HG02970 (cell line): ENCODE measurements at regions not wholly inside any gene's neighbourhood (a gene's known extent, or its start where the extent isn't known, plus 50 kb on each side); places are given as distances from the start of the nearest gene placed in this dataset.

ENCODE experiments used
- ATAC-seq: cut with Tn5 transposase; IDR thresholded peaks from one replicate; pipeline ENCODE4 v1.9.1; 2021; ENCODE audit warnings: mild to moderate bottlenecking, moderate library complexity, moderate number of reproducible peaks; ENCODE audit not compliant: unreplicated experiment, low FRiP score

- ATAC-seq, result no peak
Measured at GRCh38 chr10:59075576-59075975, 100.9 kb upstream of the PHYHIPL start.

DNA sequence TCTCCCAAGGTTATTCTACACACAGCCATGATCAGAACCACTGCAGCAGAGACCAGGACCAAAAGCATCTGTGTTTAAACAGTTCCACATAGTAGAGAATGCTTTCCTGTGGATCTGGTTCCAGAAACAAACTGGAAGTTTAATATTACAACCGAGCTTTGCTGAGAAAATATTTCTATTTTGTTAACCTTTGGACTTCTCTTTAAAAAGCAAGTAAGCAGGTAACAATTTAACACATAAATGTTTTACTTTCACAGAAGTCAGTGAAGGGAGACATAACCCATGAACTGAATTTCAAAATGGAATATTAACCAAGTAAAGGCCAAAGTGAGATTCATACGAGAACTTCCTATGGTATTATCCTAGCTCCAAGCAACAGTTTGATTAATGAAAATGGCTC, 98.6 kb upstream of the PHYHIPL start:
- ATAC-seq, result no peak

GRCh38 chr10:59078978-59079377, 97.5 kb upstream of the PHYHIPL start:
- ATAC-seq, result no peak

GRCh38 chr10:59079386-59080226, 96.8 kb upstream of the PHYHIPL start:
- no peak for ATAC-seq

GRCh38 chr10:59082249-59082648, 94.2 kb upstream of the PHYHIPL start:
- no peak for ATAC-seq

DNA sequence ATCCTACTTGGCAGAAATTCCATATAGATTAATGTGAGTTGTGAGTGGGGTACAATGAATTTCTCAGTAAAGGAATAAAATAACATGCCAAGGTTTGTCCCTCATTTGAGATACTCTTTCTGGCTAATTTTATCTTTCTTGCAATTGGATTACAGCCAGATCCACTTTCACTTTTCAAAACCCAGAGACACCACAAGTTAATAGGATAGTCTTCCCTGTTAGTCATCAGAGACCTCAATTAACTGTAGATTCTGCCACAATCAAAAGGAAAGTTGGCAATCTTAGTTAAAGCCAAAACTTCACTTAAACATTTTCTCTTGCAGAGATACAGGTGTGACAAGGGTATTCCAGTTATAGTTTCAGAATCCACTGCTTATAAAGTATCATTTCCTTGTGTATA, 91.4 kb upstream of the PHYHIPL start:
- no peak for ATAC-seq

- no peak for ATAC-seq
Measured at GRCh38 chr10:59085711-59086502, 90.5 kb upstream of the PHYHIPL start.

DNA sequence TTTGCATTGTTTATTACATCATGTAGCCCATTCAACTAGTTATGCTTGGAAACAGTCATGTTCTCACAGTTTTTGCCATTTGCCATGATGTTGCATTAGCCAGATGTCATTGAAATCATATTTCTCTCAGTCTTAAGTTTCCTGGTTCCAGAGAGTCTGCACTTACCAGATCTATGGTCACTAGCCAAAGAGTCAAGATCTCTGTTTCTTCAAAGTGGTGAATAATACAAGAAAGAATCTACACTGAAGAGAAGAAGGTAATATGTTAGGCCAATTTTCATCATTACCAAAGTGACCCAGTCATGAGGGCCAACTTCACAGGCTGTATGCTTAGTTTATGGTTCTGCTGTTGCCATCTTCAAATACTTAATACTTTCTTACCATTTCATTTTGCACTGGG, 89.0 kb upstream of the PHYHIPL start:
- no peak for ATAC-seq

- ATAC-seq, result no peak
Measured at GRCh38 chr10:59088912-59089573, 87.4 kb upstream of the PHYHIPL start.

DNA sequence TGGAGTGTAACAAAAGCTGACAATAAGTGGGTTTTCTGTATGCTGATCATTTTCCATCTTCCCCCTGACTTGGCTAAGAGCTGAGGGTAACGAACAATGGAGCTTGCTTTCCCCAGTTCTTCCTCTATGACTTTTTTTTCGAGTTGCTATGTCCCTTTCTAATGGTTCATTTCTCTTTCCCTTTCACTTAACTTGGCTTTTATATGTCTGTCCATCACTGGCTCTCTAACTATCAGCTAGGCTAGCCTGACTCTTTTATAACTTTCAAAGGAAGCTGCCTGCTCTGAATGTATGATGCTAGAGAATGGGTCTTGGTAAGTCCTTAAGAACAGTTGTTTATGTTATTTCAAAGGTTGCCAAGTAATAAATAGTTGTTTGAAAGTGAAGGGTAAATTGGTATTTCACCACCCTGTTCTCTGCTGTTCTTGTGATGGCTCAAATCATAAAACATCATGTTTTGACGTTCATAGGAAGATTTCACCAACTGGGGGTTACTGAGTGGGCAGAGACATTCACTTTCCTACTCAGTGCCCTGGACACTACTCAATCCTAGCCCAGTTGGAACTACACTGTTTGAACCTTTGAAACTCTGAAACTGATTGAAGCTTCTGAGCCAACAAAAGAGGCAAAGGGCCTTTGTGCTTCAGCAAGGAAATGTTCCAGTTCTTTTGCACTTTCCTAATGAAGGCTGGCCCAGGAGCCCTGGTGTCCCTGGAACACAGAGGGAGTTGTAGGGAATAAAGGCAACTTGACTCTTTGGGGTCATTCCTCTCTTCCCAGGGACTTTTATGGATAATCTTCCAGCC, 85.4 kb upstream of the PHYHIPL start:
- ATAC-seq, result no peak

- ATAC-seq, result no peak
Measured at GRCh38 chr10:59093461-59093860, 83.0 kb upstream of the PHYHIPL start.

DNA sequence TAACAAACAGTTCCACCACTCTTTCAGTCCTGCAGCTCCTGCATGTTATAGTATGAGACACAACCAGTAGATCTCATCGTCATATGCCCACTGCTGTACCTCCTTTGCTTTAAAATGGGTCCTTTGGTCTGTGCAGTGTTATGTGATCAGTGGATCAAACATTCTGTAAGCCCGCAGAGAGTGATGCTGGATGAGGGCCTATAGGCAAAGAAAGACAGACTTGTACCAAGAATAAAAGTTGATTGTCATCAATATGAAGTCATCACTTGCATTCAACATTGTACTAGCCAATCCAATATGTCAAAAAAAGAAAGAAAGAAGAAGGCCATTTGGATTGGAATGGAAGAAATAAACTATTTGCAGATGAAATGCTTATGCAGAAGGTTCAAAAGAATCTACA, 79.8 kb upstream of the PHYHIPL start:
- no peak for ATAC-seq

DNA sequence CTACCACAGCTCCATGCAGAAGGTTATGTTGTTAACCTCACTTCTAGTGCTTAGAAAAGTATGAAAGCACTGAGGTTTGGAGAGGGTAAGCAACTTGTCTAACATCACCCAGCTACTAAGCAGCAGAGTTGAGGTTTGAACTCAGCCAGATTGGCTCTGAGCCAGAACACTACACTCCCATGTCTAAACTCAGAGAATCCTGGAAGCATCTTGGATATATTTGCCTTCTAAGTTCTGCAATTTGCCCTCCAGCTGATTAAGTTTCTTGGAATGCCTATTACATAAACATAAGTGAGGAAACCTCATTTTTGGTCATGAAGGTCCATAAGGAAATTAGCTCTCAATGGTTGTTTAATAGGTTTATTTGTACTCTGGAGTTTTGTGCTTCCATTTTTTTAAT, 78.1 kb upstream of the PHYHIPL start:
- ATAC-seq, result no peak

DNA sequence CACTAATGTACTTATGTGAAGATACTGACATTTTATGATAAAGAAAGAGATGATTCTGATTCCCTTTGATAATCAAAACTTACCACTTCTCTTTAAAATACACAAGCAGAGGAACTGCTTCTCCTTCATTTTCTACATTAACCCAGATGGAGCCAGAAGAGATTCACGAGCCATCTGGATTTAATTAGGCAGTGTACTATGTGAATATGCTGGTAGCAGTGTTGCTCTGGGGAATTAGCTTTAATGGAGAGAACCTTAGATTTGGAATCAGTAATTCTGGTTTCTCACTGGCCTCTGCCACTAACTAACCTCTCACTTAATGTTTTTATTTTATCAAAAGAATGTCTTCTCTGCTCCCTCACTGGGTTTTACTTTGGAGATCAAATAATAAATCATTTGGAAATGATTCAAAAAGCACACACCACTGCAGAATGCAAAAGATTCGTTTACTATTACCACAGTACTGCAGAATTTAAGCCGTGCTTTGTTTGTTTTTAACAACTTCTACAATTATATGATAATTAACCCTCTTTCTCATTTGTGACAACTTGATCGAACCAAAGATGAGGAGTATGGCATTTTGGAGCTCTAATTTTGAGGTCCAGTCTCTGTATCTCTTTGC, 77.5 kb upstream of the PHYHIPL start:
- ATAC-seq, result no peak

- ATAC-seq, result no peak
Measured at GRCh38 chr10:59099481-59099880, 77.0 kb upstream of the PHYHIPL start.

- no peak for ATAC-seq
Measured at GRCh38 chr10:59102394-59102793, 74.0 kb upstream of the PHYHIPL start.

GRCh38 chr10:59104186-59104585, 72.3 kb upstream of the PHYHIPL start:
- ATAC-seq, result no peak

- ATAC-seq, result no peak
Measured at GRCh38 chr10:59106441-59106840, 70.0 kb upstream of the PHYHIPL start.

DNA sequence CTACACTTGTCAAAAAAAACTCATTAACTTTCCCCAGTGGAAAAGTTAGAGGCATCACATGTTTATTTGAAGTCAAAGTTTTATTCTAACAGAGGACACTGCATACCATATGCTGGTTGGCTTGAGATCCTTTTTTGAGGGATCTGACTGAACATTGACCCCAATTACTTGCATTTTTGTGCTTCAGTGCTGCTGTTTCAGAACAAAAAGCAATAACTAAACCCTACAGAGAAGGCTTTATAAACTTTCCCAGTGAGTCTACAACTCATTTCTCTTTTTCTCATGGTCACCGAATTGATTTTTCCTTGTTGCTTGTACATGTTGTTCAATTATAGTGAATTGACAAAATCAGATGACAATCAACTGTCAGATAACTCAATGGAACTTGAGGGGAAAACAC, 69.3 kb upstream of the PHYHIPL start:
- no peak for ATAC-seq

DNA sequence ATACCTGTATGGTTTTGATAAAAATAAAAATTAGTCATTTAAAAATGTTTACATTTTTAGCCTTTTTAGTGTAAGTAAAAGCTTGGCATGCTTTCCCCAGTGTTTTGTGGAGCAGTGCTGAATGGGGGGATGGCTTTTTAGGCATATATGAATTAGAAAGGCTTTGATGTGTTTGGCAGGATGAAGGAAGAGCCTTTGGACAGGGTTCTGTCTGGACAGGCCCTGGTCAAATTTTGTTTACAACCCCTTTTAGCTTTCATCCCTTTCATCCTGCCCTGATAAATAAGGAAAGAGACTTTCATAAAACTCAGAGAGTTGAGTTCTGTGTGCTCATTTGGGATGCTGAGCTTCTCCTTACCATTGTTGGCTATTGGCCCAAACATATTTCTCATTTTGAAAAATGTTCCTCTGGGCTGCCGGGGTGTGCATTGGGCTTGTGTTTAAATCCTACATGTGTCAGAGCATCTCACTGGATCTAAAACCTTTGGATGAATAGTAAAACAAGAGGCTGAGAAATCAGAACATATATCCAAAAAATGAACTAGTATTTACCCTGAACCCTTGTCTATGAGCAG, 68.1 kb upstream of the PHYHIPL start:
- ATAC-seq, result no peak
